SK-N-SH (cell line): ENCODE measurements at regions not wholly inside any gene's neighbourhood (a gene's known extent, or its start where the extent isn't known, plus 50 kb on each side); places are given as distances from the start of the nearest gene placed in this dataset.

Experiments
- CHD2 ChIP-seq: fragments of 150-350 bp; IDR thresholded peaks from 2 replicates; pipeline ENCODE4 v1.6.1; 2018; ENCODE audit warnings: low read length; ENCODE audit not compliant: partially characterized antibody
- ELF1 ChIP-seq: IDR thresholded peaks from 2 replicates; pipeline ENCODE4 v1.4.0; 2012
- EP300 ChIP-seq, 2 experiments: IDR thresholded peaks; 2 replicates each; pipeline versions ENCODE4 v1.4.0 to v1.6.1; 2012; ENCODE audit warnings: borderline replicate concordance in 1 of 2, low read depth in 1 of 2, low read length in 1 of 2
- FOSL2 ChIP-seq: IDR thresholded peaks from 2 replicates; pipeline ENCODE4 v1.4.0; 2012; ENCODE audit warnings: low read depth, mild to moderate bottlenecking, moderate library complexity, borderline replicate concordance
- FOXJ3 ChIP-seq: sonication (generic); formaldehyde crosslinking; IDR thresholded peaks from 2 replicates; pipeline ENCODE4 v1.5.1; 2020; ENCODE audit warnings: mild to moderate bottlenecking, missing genetic modification reagents
- GATA2 ChIP-seq: sonication (generic); formaldehyde crosslinking; IDR thresholded peaks from 2 replicates; pipeline ENCODE4 v1.5.0; 2020; ENCODE audit warnings: mild to moderate bottlenecking, missing genetic modification reagents
- JUND ChIP-seq: IDR thresholded peaks from 2 replicates; pipeline ENCODE4 v1.4.0; 2012
- MEF2A ChIP-seq: IDR thresholded peaks from 2 replicates; pipeline ENCODE4 v1.4.0; 2012; ENCODE audit warnings: low read depth, borderline replicate concordance
- MXI1 ChIP-seq: IDR thresholded peaks from 2 replicates; pipeline ENCODE4 v1.6.1; 2012; ENCODE audit warnings: mild to moderate bottlenecking, low read depth, low read length, improper control_type of control experiment
- NRF1 ChIP-seq: IDR thresholded peaks from 2 replicates; pipeline ENCODE4 v1.6.1; 2012; ENCODE audit warnings: low read depth, mild to moderate bottlenecking, low read length
- RFX5 ChIP-seq: IDR thresholded peaks from 2 replicates; pipeline ENCODE4 v1.6.1; 2012; ENCODE audit warnings: mild to moderate bottlenecking, improper control_type of control experiment, low read length
- RXRA ChIP-seq: IDR thresholded peaks from 2 replicates; pipeline ENCODE4 v1.4.0; 2012; ENCODE audit warnings: low read depth, mild to moderate bottlenecking, borderline replicate concordance
- TAF1 ChIP-seq: IDR thresholded peaks from 2 replicates; pipeline ENCODE4 v1.6.1; 2012; ENCODE audit warnings: low read depth, mild to moderate bottlenecking, low read length, moderate library complexity, borderline replicate concordance
- TCF12 ChIP-seq: IDR thresholded peaks from 2 replicates; pipeline ENCODE4 v1.4.0; 2012
- TEAD4 ChIP-seq: IDR thresholded peaks from 2 replicates; pipeline ENCODE4 v1.4.0; 2012; ENCODE audit warnings: mild to moderate bottlenecking, borderline replicate concordance; ENCODE audit not compliant: insufficient read depth
- YY1 ChIP-seq: IDR thresholded peaks from 2 replicates; pipeline ENCODE4 v1.4.0; 2012; ENCODE audit warnings: low read depth, mild to moderate bottlenecking
- TF ChIP-seq, protein P1 (sequence below): IDR thresholded peaks from 2 replicates; pipeline ENCODE4 v1.4.0; 2012; ENCODE audit warnings: low read depth, borderline replicate concordance
- TF ChIP-seq, protein P2 (sequence below): IDR thresholded peaks from 2 replicates; pipeline ENCODE4 v1.4.0; 2012; ENCODE audit warnings: low read depth
- TF ChIP-seq, protein P3 (sequence below): fragments of 150-350 bp; IDR thresholded peaks from 2 replicates; pipeline ENCODE4 v1.6.1; 2016; ENCODE audit warnings: mild to moderate bottlenecking, low read depth, low read length
- TF ChIP-seq, protein P4 (sequence below): IDR thresholded peaks from 2 replicates; pipeline ENCODE4; 2012
- TF ChIP-seq, protein P5 (sequence below): fragments of 150-350 bp; IDR thresholded peaks from 2 replicates; pipeline ENCODE4 v1.6.1; 2017; ENCODE audit warnings: antibody characterized with exemption, low read length, low read depth, borderline replicate concordance

DNA sequence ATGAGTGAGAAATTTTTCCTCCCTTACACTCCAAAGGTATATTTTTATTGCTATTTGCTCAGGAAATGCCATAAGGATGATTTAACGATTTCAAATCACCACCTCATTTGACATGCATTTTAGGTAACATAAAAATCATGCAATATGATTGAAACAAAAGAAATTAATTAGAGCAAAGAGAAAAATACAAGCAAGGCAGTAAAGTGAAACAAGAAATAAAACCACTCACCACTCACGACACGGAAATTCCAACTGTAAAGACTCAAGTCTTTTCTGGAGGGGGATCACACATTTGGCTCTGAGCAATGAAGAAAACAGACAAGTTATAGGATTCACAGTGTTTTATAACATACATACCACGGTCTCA lies 86.8 kb upstream of the ARHGAP29 start (continued):
- TF ChIP-seq, protein P1, sequence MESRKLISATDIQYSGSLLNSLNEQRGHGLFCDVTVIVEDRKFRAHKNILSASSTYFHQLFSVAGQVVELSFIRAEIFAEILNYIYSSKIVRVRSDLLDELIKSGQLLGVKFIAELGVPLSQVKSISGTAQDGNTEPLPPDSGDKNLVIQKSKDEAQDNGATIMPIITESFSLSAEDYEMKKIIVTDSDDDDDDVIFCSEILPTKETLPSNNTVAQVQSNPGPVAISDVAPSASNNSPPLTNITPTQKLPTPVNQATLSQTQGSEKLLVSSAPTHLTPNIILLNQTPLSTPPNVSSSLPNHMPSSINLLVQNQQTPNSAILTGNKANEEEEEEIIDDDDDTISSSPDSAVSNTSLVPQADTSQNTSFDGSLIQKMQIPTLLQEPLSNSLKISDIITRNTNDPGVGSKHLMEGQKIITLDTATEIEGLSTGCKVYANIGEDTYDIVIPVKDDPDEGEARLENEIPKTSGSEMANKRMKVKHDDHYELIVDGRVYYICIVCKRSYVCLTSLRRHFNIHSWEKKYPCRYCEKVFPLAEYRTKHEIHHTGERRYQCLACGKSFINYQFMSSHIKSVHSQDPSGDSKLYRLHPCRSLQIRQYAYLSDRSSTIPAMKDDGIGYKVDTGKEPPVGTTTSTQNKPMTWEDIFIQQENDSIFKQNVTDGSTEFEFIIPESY: no peak
- TF ChIP-seq, protein P2, sequence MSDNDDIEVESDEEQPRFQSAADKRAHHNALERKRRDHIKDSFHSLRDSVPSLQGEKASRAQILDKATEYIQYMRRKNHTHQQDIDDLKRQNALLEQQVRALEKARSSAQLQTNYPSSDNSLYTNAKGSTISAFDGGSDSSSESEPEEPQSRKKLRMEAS: 0 out of 2 replicates have a peak, but pooled peaks have one; percentile 11
- no peak for TF ChIP-seq MEF2A
- TF ChIP-seq CHD2: no peak
- no peak for TF ChIP-seq GATA2 (CRISPR knock-in tag)
- TF ChIP-seq EP300 (IDR thresholded peaks at IDR 0.05; ENCODE audit: borderline replicate concordance in 1 of 2, low read depth in 1 of 2, low read length in 1 of 2): peak in 1 of 2 experiments; percentile 58; a peak in 1 of 4 replicates
- no peak for TF ChIP-seq YY1
- no peak for TF ChIP-seq MXI1
- TF ChIP-seq TEAD4: peak; percentile 35; the same call in 1 of the 2 replicates
- TF ChIP-seq, protein P3, sequence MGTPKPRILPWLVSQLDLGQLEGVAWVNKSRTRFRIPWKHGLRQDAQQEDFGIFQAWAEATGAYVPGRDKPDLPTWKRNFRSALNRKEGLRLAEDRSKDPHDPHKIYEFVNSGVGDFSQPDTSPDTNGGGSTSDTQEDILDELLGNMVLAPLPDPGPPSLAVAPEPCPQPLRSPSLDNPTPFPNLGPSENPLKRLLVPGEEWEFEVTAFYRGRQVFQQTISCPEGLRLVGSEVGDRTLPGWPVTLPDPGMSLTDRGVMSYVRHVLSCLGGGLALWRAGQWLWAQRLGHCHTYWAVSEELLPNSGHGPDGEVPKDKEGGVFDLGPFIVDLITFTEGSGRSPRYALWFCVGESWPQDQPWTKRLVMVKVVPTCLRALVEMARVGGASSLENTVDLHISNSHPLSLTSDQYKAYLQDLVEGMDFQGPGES: no peak
- no peak for TF ChIP-seq RXRA
- no peak for TF ChIP-seq NRF1
- TF ChIP-seq FOXJ3 (CRISPR knock-in tag): no peak
- TF ChIP-seq ELF1: no peak
- TF ChIP-seq, protein P4, sequence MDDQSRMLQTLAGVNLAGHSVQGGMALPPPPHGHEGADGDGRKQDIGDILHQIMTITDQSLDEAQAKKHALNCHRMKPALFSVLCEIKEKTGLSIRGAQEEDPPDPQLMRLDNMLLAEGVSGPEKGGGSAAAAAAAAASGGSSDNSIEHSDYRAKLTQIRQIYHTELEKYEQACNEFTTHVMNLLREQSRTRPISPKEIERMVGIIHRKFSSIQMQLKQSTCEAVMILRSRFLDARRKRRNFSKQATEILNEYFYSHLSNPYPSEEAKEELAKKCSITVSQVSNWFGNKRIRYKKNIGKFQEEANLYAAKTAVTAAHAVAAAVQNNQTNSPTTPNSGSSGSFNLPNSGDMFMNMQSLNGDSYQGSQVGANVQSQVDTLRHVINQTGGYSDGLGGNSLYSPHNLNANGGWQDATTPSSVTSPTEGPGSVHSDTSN: peak; percentile 49
- peak; percentile 41; the same call in 1 of the 2 replicates for TF ChIP-seq FOSL2
- peak; percentile 67 for TF ChIP-seq TCF12
- TF ChIP-seq, protein P5, sequence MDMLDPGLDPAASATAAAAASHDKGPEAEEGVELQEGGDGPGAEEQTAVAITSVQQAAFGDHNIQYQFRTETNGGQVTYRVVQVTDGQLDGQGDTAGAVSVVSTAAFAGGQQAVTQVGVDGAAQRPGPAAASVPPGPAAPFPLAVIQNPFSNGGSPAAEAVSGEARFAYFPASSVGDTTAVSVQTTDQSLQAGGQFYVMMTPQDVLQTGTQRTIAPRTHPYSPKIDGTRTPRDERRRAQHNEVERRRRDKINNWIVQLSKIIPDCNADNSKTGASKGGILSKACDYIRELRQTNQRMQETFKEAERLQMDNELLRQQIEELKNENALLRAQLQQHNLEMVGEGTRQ: no peak
- TF ChIP-seq JUND: no peak; the same call in 1 of the 2 replicates
- no peak for TF ChIP-seq TAF1
- no peak for TF ChIP-seq RFX5
